Fibroblast of gingiva (primary cell): ENCODE measurements at regions not wholly inside any gene's neighbourhood (a gene's known extent, or its start where the extent isn't known, plus 50 kb on each side); places are given as distances from the start of the nearest gene placed in this dataset.
A peak's percentile ranks its signal among the peaks of the same experiment; 100 is the strongest.

Experiments used
- DNase-seq: peaks from one replicate; pipeline ENCODE4 v3.0.0-alpha.2; 2011; ENCODE audit warnings: low read depth

DNA sequence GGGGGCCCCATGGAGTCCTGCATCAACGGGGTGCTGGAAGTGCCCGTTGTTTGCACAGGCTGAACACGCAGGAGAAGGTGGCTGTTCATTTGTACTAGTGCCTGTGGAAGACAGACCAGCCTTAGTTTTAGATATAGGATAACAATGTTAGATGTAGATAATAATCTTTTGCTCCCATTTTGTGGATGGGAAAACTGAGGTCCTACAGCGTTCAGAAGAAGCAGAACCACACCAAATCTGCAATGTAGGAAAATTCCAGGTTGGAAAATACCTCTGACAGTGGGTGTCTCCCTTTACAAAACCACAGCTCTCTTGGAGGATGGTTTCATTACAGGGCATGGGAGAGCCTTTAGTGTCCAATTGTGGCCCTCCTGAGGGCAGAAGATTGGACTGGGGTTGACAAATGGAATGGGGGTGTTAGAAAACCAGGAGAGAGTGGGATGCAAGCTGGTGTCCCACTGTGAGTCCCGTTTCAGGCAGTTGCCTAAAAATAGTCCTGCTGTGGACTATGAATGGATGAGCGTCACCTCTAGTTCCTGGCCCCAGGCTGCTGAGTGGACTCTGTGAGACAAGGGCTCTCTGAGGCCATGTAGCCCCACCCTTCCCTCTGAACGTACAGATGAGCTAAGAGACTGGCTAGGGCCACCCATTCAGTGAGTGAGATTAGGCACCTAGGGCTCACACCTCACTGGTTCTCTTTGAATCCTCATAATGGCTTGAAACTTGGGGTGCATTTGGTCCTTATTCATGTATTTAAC is 508.8 kb downstream of the MN1 start:
- DNase-seq, result no peak

GRCh38 chr22:27293721-27294445 is 507.7 kb downstream of the MN1 start:
- no peak for DNase-seq

DNA sequence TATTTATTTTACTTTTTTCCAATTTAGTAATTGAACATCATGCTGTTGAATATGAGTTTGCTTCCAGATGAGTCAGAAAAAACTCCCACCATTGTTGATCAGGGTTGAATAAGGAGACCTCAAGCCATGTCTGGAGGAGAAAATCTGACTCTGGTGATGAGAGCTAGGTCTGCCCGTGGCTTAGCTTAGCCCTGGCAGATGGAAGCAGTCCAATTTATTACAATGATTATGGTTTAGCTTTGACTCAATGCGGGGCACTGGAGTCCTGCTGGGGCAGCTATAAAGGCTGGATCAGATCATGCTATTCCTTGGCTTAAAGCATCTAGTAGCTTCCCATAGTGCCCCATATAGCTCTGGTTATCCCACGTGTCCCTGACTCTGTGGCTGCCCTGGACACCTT is 506.5 kb downstream of the MN1 start:
- DNase-seq, result no peak

DNA sequence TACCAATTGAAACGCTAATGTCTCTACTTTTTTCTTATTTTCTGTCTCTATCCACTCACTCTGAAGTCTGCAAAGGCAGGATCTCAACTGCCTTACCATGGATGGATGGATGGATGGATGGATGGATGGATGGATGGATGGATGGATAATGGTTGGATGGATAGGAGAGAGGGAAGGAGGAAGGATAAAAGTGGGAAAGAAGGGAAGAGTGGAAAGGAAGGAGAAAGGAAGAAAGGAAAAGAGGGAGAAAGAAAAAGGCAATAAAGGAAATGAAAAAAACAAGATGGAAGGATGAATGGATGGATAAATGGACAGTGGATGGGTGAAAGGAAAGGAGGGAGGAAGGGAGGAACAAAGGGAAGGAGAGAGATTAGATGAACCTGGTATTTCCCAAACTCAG is 506.0 kb downstream of the MN1 start:
- DNase-seq, result no peak

DNA sequence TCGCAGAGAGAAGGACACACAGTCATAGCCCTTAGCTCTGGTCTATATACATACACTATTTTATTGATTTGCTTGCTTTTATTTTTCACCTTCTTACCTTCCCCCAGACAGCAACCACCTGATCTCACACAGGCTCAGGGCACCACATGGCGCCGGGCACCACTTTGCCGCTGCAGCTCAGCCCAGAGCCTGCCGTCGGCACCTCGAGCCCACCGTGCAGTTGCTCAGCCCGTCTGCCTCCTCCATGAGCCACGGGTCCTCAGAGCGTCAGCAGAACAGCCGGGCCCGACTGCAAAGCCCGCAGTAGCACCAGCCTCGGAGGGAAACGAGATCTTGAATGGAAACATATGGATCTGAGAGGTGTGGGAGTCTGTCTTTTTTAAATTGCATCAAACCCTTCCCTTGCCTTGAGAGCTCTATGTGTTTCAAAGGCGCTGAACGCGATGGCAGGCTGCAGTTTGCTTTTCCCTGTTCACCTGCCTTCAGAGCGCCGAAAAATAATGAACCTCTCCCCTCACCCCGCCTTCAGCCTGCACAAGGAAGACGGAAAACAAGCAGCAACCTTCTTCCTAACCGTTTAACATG is 505.4 kb downstream of the MN1 start:
- no peak for DNase-seq

- no peak for DNase-seq
Measured at GRCh38 chr22:27297125-27297524, 504.4 kb downstream of the MN1 start.

GRCh38 chr22:27298332-27298731 is 503.2 kb downstream of the MN1 start:
- no peak for DNase-seq

DNA sequence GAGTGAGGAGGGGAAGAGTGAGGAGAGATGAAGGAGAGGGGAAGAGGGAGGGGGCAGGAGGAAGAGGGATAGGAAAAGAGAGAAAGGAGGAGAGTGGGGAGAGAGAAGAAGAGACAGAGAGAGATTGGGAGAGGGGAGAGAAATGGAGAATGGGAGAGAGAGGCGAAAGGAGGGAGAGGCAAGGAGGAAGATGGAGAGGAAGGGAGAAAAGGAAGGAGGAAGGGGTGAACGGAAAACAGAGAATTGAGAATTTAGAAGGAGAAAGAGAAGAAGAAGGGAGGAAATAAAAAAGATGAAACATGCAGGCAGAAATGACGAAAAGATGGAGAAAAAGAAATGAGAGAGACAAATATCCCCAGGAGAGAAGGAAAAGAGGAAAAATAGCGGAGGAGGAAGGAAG is 502.8 kb downstream of the MN1 start:
- DNase-seq, result no peak

- DNase-seq, result no peak
Measured at GRCh38 chr22:27299181-27300085, 502.1 kb downstream of the MN1 start.

DNA sequence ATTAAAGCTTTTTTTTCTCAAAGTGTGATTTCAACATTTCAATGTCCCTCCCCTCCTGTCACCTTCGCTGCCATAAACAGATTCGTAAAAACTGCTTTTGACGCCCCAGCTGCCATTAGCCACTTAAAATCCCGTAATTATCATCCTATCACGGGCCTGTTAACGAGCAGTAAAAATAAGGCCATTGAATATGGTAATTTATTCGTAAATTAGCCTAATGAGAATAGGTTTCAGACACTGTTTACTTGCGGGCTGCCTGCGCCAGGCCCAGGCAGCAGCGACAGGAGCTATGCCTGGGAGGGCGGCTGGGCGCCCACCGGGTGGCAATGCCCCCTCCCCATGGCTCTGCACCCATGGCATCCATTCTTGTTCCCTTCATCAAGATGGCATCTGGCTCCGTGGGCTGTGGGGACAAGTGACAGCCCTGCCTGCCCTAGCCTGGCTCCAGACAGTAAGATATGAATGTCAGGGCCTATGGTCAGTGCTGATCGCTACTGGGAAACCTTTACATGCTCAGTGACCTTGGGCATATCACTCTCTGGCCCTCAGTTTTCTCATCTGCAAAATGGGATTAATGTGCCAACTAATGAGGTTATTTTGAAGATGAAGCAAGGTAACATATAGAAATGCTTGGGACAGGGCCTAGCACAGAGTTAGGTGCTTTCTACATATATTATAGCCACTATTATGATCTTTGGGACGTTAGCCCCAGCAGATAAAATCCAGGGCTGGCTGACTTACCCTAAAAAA is 500.8 kb downstream of the MN1 start:
- DNase-seq, result no peak

GRCh38 chr22:27302501-27302900 is 499.1 kb downstream of the MN1 start:
- no peak for DNase-seq

- DNase-seq, result no peak
Measured at GRCh38 chr22:27303718-27304117, 497.8 kb downstream of the MN1 start.

GRCh38 chr22:27306771-27307170 is 494.8 kb downstream of the MN1 start:
- no peak for DNase-seq

- no peak for DNase-seq
Measured at GRCh38 chr22:27307545-27308247, 493.9 kb downstream of the MN1 start.

GRCh38 chr22:27308513-27308912 is 493.0 kb downstream of the MN1 start:
- no peak for DNase-seq

DNA sequence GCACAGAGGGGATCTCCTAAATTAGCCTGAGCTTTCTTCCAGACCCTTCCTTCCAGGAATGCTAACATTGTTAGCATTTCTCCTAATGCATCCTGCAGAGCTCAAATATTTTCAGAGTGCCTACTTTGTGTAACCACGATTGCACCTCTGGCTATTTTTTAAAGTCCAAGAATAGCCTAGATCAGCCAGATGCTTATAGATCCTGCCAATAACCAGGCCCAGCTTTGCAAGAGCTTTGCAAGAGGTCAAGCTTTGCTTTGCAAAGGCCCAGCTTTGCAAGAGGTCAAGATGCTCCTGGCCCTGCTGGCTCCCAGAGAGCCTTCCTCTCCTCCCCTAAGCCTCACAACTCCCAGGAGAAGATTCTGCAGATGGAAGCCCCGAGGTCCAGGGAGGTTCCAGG is 491.9 kb downstream of the MN1 start:
- DNase-seq, result peak; percentile 26

DNA sequence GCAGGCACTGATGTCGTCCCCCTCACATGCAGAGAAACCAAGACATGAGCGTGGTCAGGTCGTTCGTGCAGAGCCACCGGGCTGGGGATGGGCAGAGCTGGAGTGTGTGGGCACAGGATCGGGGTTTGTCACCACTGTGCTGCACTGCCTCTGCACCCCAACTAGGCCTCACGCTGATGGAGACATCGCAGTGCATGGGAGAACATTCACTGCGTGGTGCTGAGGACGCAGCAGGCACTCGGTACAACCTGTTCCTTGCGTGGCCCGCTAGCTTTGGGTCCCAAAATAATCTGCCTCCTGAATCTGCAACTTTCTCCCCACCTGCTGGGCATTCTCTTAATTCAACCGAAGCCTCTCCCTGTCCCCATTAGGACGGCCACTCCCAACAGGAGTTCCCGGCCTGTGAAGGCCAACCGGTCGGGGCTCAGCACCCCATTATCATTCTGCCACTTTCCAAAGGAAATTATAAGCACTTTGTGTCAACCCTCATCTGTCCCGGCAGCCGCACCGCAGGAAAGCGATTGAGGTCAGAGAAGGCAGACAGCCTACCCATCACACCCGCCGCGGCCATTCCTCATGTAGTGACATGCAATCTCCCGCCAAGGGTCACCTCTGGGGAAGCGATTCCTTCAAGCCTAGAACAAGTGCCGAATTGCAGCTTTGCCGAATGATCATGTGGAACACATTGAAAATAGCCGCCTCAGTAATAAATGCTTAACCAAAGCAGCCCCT is 490.4 kb downstream of the MN1 start:
- no peak for DNase-seq

DNA sequence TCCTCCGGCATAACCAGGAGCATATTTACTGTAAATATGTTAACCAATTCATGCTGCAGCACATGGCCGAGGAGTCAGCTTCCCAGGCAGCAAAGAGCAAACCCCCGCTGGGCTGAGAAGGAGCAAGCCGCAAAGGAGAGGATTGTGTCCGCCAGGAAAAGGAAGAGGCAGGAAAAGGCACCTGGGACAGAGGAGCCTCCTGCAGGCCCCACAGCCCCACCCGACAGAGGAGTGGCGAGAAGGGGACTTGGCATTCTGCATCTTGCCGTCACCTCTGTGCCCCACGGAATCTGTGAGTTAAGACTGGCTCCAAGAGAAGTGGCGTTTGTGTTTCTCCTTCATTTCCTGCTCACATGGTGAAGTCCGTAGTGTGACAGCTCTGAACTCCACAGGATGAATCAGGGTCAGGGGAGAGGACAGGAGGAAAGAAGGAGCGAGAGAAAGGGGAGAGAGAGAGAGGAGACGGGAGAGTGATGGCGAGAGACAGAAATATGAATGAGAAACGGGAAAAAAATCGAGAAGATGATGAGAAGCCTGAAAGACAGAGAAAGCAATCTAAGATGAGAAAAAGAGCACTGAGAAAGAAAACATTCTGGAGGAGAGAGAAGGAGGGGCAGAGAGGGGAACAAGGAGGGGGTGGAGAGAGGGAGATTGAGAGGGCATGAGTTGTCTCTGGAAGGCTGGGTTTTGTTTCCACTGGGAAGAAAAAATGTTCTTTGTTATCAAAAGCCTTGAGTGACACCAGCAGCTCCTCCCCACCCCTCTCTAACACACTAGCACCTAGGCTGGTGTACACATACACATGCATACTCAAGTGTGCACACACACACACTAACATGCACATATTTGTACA is 489.6 kb downstream of the MN1 start:
- DNase-seq, result no peak

GRCh38 chr22:27312565-27312964 is 489.0 kb downstream of the MN1 start:
- no peak for DNase-seq
